SW 1271 (cell line): ENCODE measurements at regions not wholly inside any gene's neighbourhood (a gene's known extent, or its start where the extent isn't known, plus 50 kb on each side); places are given as distances from the start of the nearest gene placed in this dataset.
"Not testable (repeated sequence)": the region's sequence is repeated elsewhere in the genome, so short reads cannot be mapped to it uniquely, and the experiment has no call there.

ENCODE experiments used
- DNase-seq, 2 experiments: peaks; one replicate each; lab custom pipeline; 2025; lab: John Stamatoyannopoulos, UW

GRCh38 chr2:195356920-195357440, 300.0 kb upstream of the SLC39A10 start:
- DNase-seq, result no peak

- DNase-seq, result no peak
Observed at GRCh38 chr2:195356026-195356425, 301.0 kb upstream of the SLC39A10 start.

GRCh38 chr2:195352581-195352980, 304.4 kb upstream of the SLC39A10 start:
- no peak for DNase-seq

- DNase-seq, result no peak
Observed at GRCh38 chr2:195343942-195344530, 313.0 kb upstream of the SLC39A10 start.

- DNase-seq, result no peak
Observed at GRCh38 chr2:195343540-195343939, 313.5 kb upstream of the SLC39A10 start.

- DNase-seq, result no peak
Observed at GRCh38 chr2:195342061-195342460, 315.0 kb upstream of the SLC39A10 start.

- no peak for DNase-seq
Observed at GRCh38 chr2:195338856-195339255, 318.2 kb upstream of the SLC39A10 start.

- no peak for DNase-seq
Observed at GRCh38 chr2:195337597-195337996, 319.4 kb upstream of the SLC39A10 start.

GRCh38 chr2:195333869-195334268, 323.2 kb upstream of the SLC39A10 start:
- DNase-seq, result no peak

GRCh38 chr2:195331966-195332365, 325.1 kb upstream of the SLC39A10 start:
- no peak for DNase-seq

GRCh38 chr2:195331129-195331528, 325.9 kb upstream of the SLC39A10 start:
- no peak for DNase-seq

- DNase-seq, result no peak
Observed at GRCh38 chr2:195330513-195330956, 326.5 kb upstream of the SLC39A10 start.

- DNase-seq, result not testable (repeated sequence)
Observed at GRCh38 chr2:195329784-195330183, 327.2 kb upstream of the SLC39A10 start.

GRCh38 chr2:195326537-195326936, 330.5 kb upstream of the SLC39A10 start:
- DNase-seq, result no peak

GRCh38 chr2:195322324-195322723, 334.7 kb upstream of the SLC39A10 start:
- DNase-seq, result no peak

GRCh38 chr2:195320413-195320973, 336.5 kb upstream of the SLC39A10 start:
- no peak for DNase-seq

- DNase-seq, result no peak
Observed at GRCh38 chr2:195319548-195320412, 337.2 kb upstream of the SLC39A10 start.

GRCh38 chr2:195319112-195319460, 337.9 kb upstream of the SLC39A10 start:
- DNase-seq, result no peak

- peak in 1 of 2 experiments; percentile 36 for DNase-seq
Observed at GRCh38 chr2:195318440-195319111, 338.4 kb upstream of the SLC39A10 start.

GRCh38 chr2:195317550-195317949, 339.5 kb upstream of the SLC39A10 start:
- no peak for DNase-seq

- DNase-seq, result no peak
Observed at GRCh38 chr2:195316486-195316885, 340.5 kb upstream of the SLC39A10 start.

GRCh38 chr2:195313962-195314361, 343.1 kb upstream of the SLC39A10 start:
- no peak for DNase-seq
